ENCODE measurements at regions not wholly inside any gene's neighbourhood (a gene's known extent, or its start where the extent isn't known, plus 50 kb on each side); places are given as distances from the start of the nearest gene placed in this dataset.
"Not testable (repeated sequence)": the region's sequence is repeated elsewhere in the genome, so short reads cannot be mapped to it uniquely, and the experiment has no call there.

- TF ChIP-seq POLR2A, CTCF (IDR thresholded peaks at IDR 0.05): not testable (repeated sequence)
These were observed 110.8 kb upstream of the FOXD4L5 start for GRCh38 chr9:65395789-65396188.
